Mesenchymal stem cell (in vitro differentiated cells and primary cell): ENCODE measurements at regions not wholly inside any gene's neighbourhood (a gene's known extent, or its start where the extent isn't known, plus 50 kb on each side); places are given as distances from the start of the nearest gene placed in this dataset.
A peak's percentile ranks its signal among the peaks of the same experiment; 100 is the strongest.
"Not testable (repeated sequence)": the region's sequence is repeated elsewhere in the genome, so short reads cannot be mapped to it uniquely, and the experiment has no call there.

Experiments used
- DNase-seq: peaks from one replicate; pipeline ENCODE4 v3.0.0-alpha.2; 2013
- H2AFZ ChIP-seq: one replicate; pipeline ENCODE4 v1.6.1; 2013; ENCODE audit warnings: low read depth, mild to moderate bottlenecking, control low read depth, inconsistent platforms, low read length, moderate library complexity
- H2AK5ac ChIP-seq: 2 replicates; pipeline ENCODE4 v1.6.1; 2013; ENCODE audit warnings: low read length, moderate library complexity, mild to moderate bottlenecking, inconsistent platforms; ENCODE audit not compliant: severe bottlenecking
- H2BK120ac ChIP-seq: one replicate; pipeline ENCODE4 v1.6.1; 2013; ENCODE audit warnings: low read depth, mild to moderate bottlenecking, inconsistent platforms, low read length, moderate library complexity
- H2BK12ac ChIP-seq, 2 experiments: one replicate each; pipeline ENCODE4 v1.6.1; 2013; ENCODE audit warnings: inconsistent platforms in 2 of 2, low read length in 2 of 2, mild to moderate bottlenecking in 2 of 2, moderate library complexity in 2 of 2, control low read depth in 1 of 2
- H2BK15ac ChIP-seq: one replicate; pipeline ENCODE4 v1.6.1; 2013; ENCODE audit warnings: mild to moderate bottlenecking, low read depth, inconsistent platforms; ENCODE audit not compliant: poor library complexity, severe bottlenecking
- H2BK5ac ChIP-seq: 2 replicates; pipeline ENCODE4 v1.6.1; 2013; ENCODE audit warnings: low read depth, mild to moderate bottlenecking, low read length, control low read depth, inconsistent platforms; ENCODE audit not compliant: poor library complexity, severe bottlenecking
- H3K14ac ChIP-seq, 2 experiments: one replicate each; pipeline ENCODE4 v1.6.1; 2013; ENCODE audit warnings: inconsistent platforms in 2 of 2, low read length in 2 of 2, control low read depth in 1 of 2, mild to moderate bottlenecking in 1 of 2, moderate library complexity in 1 of 2
- H3K18ac ChIP-seq, 2 experiments: one replicate each; pipeline ENCODE4 v1.6.1; 2013; ENCODE audit warnings: inconsistent platforms in 2 of 2, low read length in 2 of 2, control low read depth in 1 of 2, low read depth in 1 of 2, mild to moderate bottlenecking in 1 of 2
- H3K23ac ChIP-seq, 2 experiments: one replicate each; pipeline ENCODE4 v1.6.1; 2013; ENCODE audit warnings: inconsistent platforms in 2 of 2, low read length in 2 of 2, mild to moderate bottlenecking in 2 of 2, moderate library complexity in 2 of 2, control low read depth in 1 of 2
- H3K27ac ChIP-seq: 2 replicates; pipeline ENCODE4 v1.5.1; 2013; ENCODE audit warnings: mild to moderate bottlenecking, moderate library complexity, low read length, control low read depth, inconsistent platforms; ENCODE audit not compliant: poor library complexity, severe bottlenecking
- H3K27me3 ChIP-seq, 2 experiments: 2 replicates each; pipeline versions ENCODE4 v1.6.1 to v1.7.0; 2013; ENCODE audit warnings: low read length in 2 of 2, mild to moderate bottlenecking in 2 of 2, moderate library complexity in 2 of 2, control low read depth in 1 of 2, inconsistent platforms in 1 of 2; ENCODE audit not compliant: control insufficient read depth in 1 of 2, insufficient read depth in 1 of 2
- H3K36me3 ChIP-seq, 2 experiments: 2 replicates each; pipeline versions ENCODE4 v1.6.1 to v1.7.0; 2013; ENCODE audit warnings: low read length in 2 of 2, control low read depth in 1 of 2, inconsistent platforms in 1 of 2, low read depth in 1 of 2, mild to moderate bottlenecking in 1 of 2; ENCODE audit not compliant: insufficient read depth in 2 of 2, control insufficient read depth in 1 of 2
- H3K4ac ChIP-seq, 2 experiments: one replicate each; pipeline ENCODE4 v1.6.1; 2013; ENCODE audit warnings: inconsistent platforms in 2 of 2, low read length in 2 of 2, mild to moderate bottlenecking in 2 of 2, moderate library complexity in 2 of 2, control low read depth in 1 of 2, low read depth in 1 of 2
- H3K4me1 ChIP-seq: 2 replicates; pipeline ENCODE4 v1.6.1; 2013; ENCODE audit warnings: low read depth, low read length, control low read depth; ENCODE audit not compliant: control insufficient read depth, insufficient read depth
- H3K4me2 ChIP-seq: 2 replicates; pipeline ENCODE4 v1.6.1; 2013; ENCODE audit warnings: low read length, mild to moderate bottlenecking, inconsistent platforms; ENCODE audit not compliant: poor library complexity, severe bottlenecking
- H3K4me3 ChIP-seq, 2 experiments: 2 replicates each; pipeline versions ENCODE4 v1.5.1 to v1.7.0; 2013; ENCODE audit warnings: low read length in 2 of 2, mild to moderate bottlenecking in 2 of 2, control low read depth in 1 of 2, low read depth in 1 of 2; ENCODE audit not compliant: insufficient read depth in 1 of 2
- H3K79me1 ChIP-seq: replicated peaks from 2 replicates; pipeline ENCODE4 v1.6.1; 2013; ENCODE audit warnings: mild to moderate bottlenecking, control low read depth, low read length, inconsistent platforms; ENCODE audit not compliant: poor library complexity, severe bottlenecking
- H3K9ac ChIP-seq: 2 replicates; pipeline ENCODE4 v1.7.0; 2013; ENCODE audit warnings: mild to moderate bottlenecking, low read length, moderate library complexity
- H3K9me3 ChIP-seq: 2 replicates; pipeline ENCODE4 v1.7.0; 2013; ENCODE audit warnings: mild to moderate bottlenecking, low read length; ENCODE audit not compliant: control insufficient read depth
- H4K8ac ChIP-seq: one replicate; pipeline ENCODE4 v1.6.1; 2013; ENCODE audit warnings: inconsistent platforms, mild to moderate bottlenecking, low read length, moderate library complexity
- H4K91ac ChIP-seq: one replicate; pipeline ENCODE4 v1.6.1; 2013; ENCODE audit warnings: mild to moderate bottlenecking, low read length, inconsistent platforms
- WGBS: methylation state at CpG from one replicate; pipeline ENCODE4 v1.1.7; 2013; ENCODE audit warnings: mixed read lengths; 5-methylcytosine and 5-hydroxymethylcytosine counted together

GRCh38 chr17:28266547-28266920 lies 52.5 kb upstream of the TMEM97 start:
- H3K9ac ChIP-seq, H3K14ac ChIP-seq, H3K4me2 ChIP-seq, H2BK5ac ChIP-seq, H2BK120ac ChIP-seq, H4K8ac ChIP-seq, H3K23ac ChIP-seq, H3K4me1 ChIP-seq, H3K4ac ChIP-seq, H3K27ac ChIP-seq, H3K4me3 ChIP-seq, H4K91ac ChIP-seq, H2AK5ac ChIP-seq, H3K79me1 ChIP-seq, H3K18ac ChIP-seq, DNase-seq, H3K36me3 ChIP-seq, H2BK12ac ChIP-seq, H2BK15ac ChIP-seq, H2AFZ ChIP-seq: not testable (repeated sequence)
- peaks cover 12% of the 10 kb centered on the region for H3K9me3 ChIP-seq
- peaks cover 0 to 14% of the 10 kb centered on the region in 2 experiments for H3K27me3 ChIP-seq
- WGBS: 78% methylated on average over 5 of the region's 5 CpGs

GRCh38 chr17:28266926-28267719 lies 51.9 kb upstream of the TMEM97 start:
- H3K23ac ChIP-seq, H3K18ac ChIP-seq, H3K36me3 ChIP-seq, H3K9me3 ChIP-seq, H2BK15ac ChIP-seq, H3K79me1 ChIP-seq, H3K4me1 ChIP-seq, H2AFZ ChIP-seq, H3K4me2 ChIP-seq, H2AK5ac ChIP-seq, H3K27ac ChIP-seq, H2BK12ac ChIP-seq, H4K8ac ChIP-seq, H3K4me3 ChIP-seq, H2BK5ac ChIP-seq, H3K4ac ChIP-seq, H3K9ac ChIP-seq, DNase-seq, H2BK120ac ChIP-seq, H3K14ac ChIP-seq: not testable (repeated sequence)
- Histone ChIP-seq H4K91ac (peak overlapping the region; percentile 39), H3K27me3 (peaks cover 0 to 19% of the 10 kb centered on the region in 2 experiments)
- 92% methylated on average over 31 of the region's 31 CpGs for WGBS

GRCh38 chr17:28267720-28268609 lies 51.0 kb upstream of the TMEM97 start:
- Histone ChIP-seq H3K9me3 (peaks cover 5% of the 10 kb centered on the region), H3K27ac (no peak overlapping the region), H4K8ac (no peak overlapping the region), H3K79me1 (no peaks in the 10 kb centered on the region), H3K9ac (no peak overlapping the region), H2AFZ (no peak overlapping the region), H3K14ac (no peak overlapping the region), H3K23ac (no peak overlapping the region), H2BK120ac (no peak overlapping the region), H3K4ac (no peak overlapping the region), H2BK5ac (no peak overlapping the region), H3K36me3 (no peaks in the 10 kb centered on the region), H3K4me2 (no peak overlapping the region), H2BK15ac (peak overlapping the region; percentile 68), H3K4me3 (no peak overlapping the region), H4K91ac (peak overlapping the region; percentile 4), H3K4me1 (no peaks in the 10 kb centered on the region), H3K27me3 (peaks cover 0 to 24% of the 10 kb centered on the region in 2 experiments), H3K18ac (no peak overlapping the region), H2AK5ac (no peak overlapping the region), H2BK12ac (no peak overlapping the region)
- WGBS: 91% methylated on average over 24 of the region's 25 CpGs
- no peak for DNase-seq

- DNase-seq: no peak
- H2BK5ac ChIP-seq: no peak overlapping the region
- H3K23ac ChIP-seq: no peak overlapping the region
- no peak overlapping the region for H3K18ac ChIP-seq
- H2BK15ac ChIP-seq: no peak overlapping the region
- H2BK12ac ChIP-seq: no peak overlapping the region
- 75% methylated on average over 10 of the region's 10 CpGs for WGBS
- H3K4me2 ChIP-seq: no peak overlapping the region
- no peak overlapping the region for H2AFZ ChIP-seq
- no peak overlapping the region for H3K27ac ChIP-seq
- H3K9ac ChIP-seq: no peak overlapping the region
- H3K27me3 ChIP-seq: peaks cover 0 to 25% of the 10 kb centered on the region in 2 experiments
- H2AK5ac ChIP-seq: no peak overlapping the region
- H2BK120ac ChIP-seq: no peak overlapping the region
- H3K14ac ChIP-seq: no peak overlapping the region
- H3K79me1 ChIP-seq: no peaks in the 10 kb centered on the region
- no peak overlapping the region for H4K91ac ChIP-seq
- no peaks in the 10 kb centered on the region for H3K36me3 ChIP-seq
- H3K4me1 ChIP-seq: no peaks in the 10 kb centered on the region
- H3K4me3 ChIP-seq: no peak overlapping the region
- H3K4ac ChIP-seq: no peak overlapping the region
- H3K9me3 ChIP-seq: no peaks in the 10 kb centered on the region
- H4K8ac ChIP-seq: no peak overlapping the region
Observed at GRCh38 chr17:28268610-28269313, 50.2 kb upstream of the TMEM97 start.
